CD4-positive, alpha-beta T cell treated with Interleukin-4 for 1 hour (primary cell): ENCODE measurements at regions not wholly inside any gene's neighbourhood (a gene's known extent, or its start where the extent isn't known, plus 50 kb on each side); places are given as distances from the start of the nearest gene placed in this dataset.
A peak's percentile ranks its signal among the peaks of the same experiment; 100 is the strongest.

Source experiments
- DNase-seq, 2 donors: peaks; one replicate each; pipeline ENCODE4 v3.0.0-alpha.2; 2020 to 2022

GRCh38 chr21:38659936-38660332 is 145.8 kb upstream of the ETS2 start:
- DNase-seq = no peak

- DNase-seq = no peak
These were observed 145.2 kb upstream of the ETS2 start for GRCh38 chr21:38660333-38661196.

GRCh38 chr21:38661197-38661871 is 144.4 kb upstream of the ETS2 start:
- DNase-seq = no peak

- no peak for DNase-seq
These were observed 143.7 kb upstream of the ETS2 start for GRCh38 chr21:38661889-38662568.

- DNase-seq = no peak
These were observed 142.4 kb upstream of the ETS2 start for GRCh38 chr21:38663282-38663681.

GRCh38 chr21:38664315-38664714 is 141.4 kb upstream of the ETS2 start:
- no peak for DNase-seq

DNA sequence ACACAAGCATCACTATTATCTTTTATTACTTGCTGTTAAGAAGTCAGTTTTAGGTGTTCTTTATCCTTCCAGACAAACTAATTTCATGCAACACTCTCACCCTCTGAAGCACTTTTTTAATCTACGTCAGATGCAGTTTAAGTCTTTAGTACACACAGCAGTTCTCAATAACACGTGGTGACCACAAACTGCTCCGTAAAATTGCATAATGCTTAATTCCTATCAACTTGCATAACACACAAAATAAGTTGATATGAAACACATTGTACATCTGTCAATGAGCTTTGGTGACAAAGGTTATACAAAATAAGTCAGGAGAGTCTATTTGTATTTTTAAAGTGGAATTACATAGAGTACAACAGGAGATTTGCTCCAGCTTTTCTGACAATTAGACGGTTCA is 140.9 kb upstream of the ETS2 start:
- DNase-seq = no peak

DNA sequence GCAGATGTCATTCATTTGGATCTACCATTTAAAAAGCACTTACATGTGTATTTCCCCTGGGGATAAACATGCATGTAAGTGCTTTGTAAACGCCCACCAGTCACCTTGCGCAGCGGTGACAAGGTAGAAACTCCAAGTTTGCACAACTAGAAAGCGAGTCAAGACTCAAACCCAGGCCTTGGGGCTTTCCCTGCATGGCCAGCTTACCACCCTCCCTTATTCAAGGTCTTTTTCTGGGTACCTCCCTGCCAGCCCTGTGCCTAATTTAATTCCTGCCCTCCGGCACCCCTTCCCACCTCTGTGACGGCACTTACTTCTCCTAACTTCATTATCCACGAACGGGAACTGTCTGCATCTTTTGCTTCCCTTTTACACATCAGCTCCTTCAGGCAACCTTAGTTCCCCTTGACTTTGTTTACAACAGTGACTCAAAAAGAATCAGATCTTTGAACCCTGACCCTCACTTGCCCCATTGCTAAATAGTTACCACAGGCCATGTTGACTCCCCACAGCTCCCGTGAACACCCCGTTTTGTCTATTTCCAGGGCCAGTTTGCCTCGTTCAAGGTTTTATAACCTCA is 138.3 kb upstream of the ETS2 start:
- peak in 1 of 2 donors; percentile 22 for DNase-seq

- no peak for DNase-seq
These were observed 137.7 kb upstream of the ETS2 start for GRCh38 chr21:38668067-38668466.

DNA sequence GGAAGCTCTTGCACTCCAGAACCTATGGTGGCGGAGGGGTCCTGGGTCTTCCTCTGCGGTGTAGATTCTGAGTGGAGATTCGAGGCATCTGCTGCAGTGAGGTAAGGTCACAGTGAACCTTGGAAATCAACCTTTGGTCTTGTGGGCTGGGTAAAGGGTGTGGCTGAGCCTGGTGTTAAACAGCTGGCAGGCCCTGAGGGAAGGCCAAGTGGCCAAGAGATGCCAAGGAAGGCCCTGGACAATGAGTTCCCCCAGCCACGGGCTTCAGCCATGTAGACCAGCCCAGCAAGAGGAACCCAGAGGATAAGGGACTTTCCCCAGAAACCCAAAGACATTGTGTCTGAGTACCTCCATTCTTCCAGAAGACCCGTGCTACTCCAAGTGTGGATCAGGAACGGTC is 137.2 kb upstream of the ETS2 start:
- DNase-seq = no peak

- DNase-seq = peak in 1 of 2 donors; percentile 5
These were observed 136.5 kb upstream of the ETS2 start for GRCh38 chr21:38669186-38669585.

DNA sequence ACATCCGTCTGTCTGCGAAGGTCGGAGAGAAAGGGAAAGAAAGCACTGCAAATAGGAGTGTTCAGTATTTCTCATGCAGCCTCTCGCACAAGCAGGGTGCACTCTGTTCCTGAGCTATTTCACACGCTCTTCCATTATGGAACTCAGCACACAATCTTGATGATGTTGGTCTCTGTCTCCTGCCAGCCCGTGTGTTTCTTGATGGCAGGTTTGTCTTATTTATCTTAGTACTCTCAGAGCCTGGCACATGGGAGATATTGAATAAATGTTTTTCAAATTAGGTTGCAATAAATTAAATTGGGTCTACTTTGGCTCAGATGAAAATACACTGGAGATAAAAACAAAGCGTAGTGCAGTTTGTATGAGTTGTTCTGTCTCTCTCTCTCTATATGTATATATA is 134.9 kb upstream of the ETS2 start:
- no peak for DNase-seq

DNA sequence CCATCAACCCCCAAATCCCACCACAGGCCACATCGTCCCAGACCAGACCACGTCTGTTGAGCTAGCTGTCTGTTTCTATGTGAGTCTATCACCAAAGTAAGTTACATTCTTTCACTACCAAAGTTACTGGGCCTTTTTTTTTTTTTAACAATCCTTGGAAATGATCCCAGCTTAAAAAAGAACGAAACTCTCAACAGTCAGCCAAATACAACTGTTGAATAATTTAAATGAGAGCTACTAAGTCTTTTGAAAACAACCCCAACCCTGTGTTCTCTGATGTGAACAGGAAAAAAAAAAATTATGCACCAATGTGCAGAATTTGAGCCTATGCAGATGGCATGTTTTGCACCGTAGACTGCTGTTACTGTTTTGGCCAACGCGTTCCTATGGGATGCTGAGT is 134.0 kb upstream of the ETS2 start:
- DNase-seq = no peak

- DNase-seq = no peak
These were observed 130.4 kb upstream of the ETS2 start for GRCh38 chr21:38675182-38675824.

DNA sequence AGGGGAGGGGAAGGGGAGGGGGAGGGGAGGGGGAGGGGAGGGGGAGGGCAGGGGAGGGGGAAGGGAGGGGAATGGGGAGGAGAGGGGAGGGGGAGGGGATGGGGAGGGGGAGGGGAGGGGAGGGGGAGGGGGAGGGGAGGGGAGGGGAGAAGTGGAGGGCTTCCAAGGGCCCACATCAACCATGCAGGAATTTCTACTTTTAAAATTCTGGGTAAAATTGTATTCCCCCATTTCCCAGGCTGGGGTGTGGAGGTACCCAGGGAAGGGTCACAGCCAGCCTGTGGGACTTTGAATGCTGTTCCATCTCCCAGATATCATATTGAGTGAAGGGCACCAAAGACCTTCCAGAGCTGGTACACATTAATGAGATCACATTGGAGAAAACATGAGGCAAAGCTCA is 126.9 kb upstream of the ETS2 start:
- DNase-seq = no peak

DNA sequence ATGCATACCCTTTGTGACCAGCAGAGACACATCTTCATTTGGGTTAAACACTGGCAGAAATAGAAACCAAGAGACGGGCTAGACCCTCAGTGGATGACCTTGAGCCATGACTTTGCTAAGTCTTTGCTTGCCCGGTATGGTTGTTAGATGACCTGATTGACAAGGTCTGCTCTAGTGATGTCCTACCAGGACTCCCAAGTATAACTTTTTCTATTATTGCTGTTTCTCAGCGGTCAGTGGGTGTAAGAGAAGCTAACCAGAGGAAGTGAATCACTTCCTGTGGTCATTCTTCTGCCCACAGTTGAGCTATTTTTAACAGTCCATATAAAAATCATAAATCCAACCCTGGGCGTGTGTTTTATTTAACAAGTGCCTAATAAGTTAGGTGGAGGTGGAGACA is 126.2 kb upstream of the ETS2 start:
- DNase-seq = no peak

DNA sequence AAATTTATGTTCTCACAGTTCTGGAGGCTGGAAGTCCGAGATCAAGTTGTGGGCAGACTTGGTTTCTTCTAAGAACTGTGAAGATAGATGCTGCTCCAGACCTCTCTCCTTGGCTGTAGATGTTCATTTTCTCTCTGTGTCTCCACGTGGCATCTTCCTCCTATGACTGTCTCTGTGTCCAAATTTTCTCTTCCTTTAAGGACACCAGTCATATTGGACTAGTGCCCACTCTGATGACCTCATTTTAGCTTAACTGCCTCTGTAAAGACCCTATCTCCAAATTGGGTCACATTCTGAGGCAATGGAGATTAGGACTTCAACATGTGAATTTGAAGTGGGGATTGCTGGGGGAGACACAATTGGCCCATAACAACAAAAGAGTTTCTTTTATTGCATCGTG is 125.3 kb upstream of the ETS2 start:
- no peak for DNase-seq

- no peak for DNase-seq
These were observed 122.5 kb upstream of the ETS2 start for GRCh38 chr21:38683222-38683621.

DNA sequence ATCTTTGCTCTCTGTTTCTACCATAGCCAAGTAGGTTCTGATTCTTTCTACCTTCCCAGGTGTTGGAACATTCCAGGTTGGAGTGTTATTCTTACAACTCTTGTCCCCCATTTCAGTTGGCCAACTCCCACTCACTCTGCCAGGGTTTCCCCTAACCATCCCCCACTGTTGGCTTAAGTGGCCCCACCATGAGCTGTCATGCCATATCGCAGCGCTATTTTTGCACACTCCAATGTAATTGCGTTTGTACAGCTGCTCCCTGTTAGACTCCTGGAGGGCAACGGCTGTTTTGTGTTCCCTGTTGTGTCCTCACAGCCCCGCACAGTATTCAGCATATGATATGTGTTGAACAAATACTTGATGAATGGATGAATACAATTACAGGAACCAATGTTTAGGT is 117.7 kb upstream of the ETS2 start:
- no peak for DNase-seq

- no peak for DNase-seq
These were observed 114.1 kb upstream of the ETS2 start for GRCh38 chr21:38691631-38692030.

- no peak for DNase-seq
These were observed 109.2 kb upstream of the ETS2 start for GRCh38 chr21:38696579-38696978.

DNA sequence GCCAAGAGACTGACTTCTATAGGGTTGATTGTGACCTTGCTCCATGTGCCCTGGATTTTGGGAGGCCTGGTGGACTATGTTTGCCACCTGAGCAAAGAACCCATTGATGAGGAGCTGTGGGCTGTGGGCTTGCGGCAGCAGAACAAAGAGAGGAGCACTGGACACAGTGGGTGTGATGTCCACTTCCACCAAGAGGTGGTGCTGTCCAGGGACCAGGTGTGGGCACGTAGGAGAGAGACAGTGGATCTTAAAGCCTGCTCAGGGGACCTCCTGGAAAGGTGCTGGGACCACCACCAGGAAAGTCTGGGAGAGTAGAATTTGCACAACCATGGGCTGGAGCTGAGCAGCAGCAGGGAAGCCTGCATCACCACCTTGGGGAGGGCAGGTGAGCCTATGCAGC is 106.7 kb upstream of the ETS2 start:
- DNase-seq = no peak

- DNase-seq = no peak
These were observed 103.5 kb upstream of the ETS2 start for GRCh38 chr21:38702196-38702595.
